ENCODE measurements at regions not wholly inside any gene's neighbourhood (a gene's known extent, or its start where the extent isn't known, plus 50 kb on each side); places are given as distances from the start of the nearest gene placed in this dataset.

- TF ChIP-seq MAX (IDR thresholded peaks at IDR 0.05; ENCODE audit: low read depth) (no peak), CTCF (IDR thresholded peaks at IDR 0.05) (no peak), RCOR1 (IDR thresholded peaks at IDR 0.05; ENCODE audit: low read length) (no peak), POLR2AphosphoS5 (IDR thresholded peaks at IDR 0.05; ENCODE audit: low read depth, low read length) (no peak), USF2 (IDR thresholded peaks at IDR 0.05; ENCODE audit: borderline replicate concordance, low read depth, low read length) (no peak), CHD2 (IDR thresholded peaks at IDR 0.05; ENCODE audit: low read length, partially characterized antibody) (no peak), MXI1 (IDR thresholded peaks at IDR 0.05; ENCODE audit: low read depth, low read length) (no peak), EP300 (IDR thresholded peaks at IDR 0.05; ENCODE audit: borderline replicate concordance in 1 of 2, low read depth in 1 of 2, low read length in 1 of 2) (no peak), REST (IDR thresholded peaks at IDR 0.05; ENCODE audit: low read depth, low read length) (no peak), FOXJ3 (CRISPR knock-in tag; IDR thresholded peaks at IDR 0.05) (no peak), TAF1 (IDR thresholded peaks at IDR 0.05; ENCODE audit: borderline replicate concordance, low read depth, low read length) (no peak), ZBTB33 (IDR thresholded peaks at IDR 0.05; ENCODE audit: borderline replicate concordance, low read depth) (no peak)
These were observed 798.4 kb downstream of the TUSC7 start for GRCh38 chr3:117507958-117508357.
